SK-N-MC (cell line): ENCODE measurements at regions not wholly inside any gene's neighbourhood (a gene's known extent, or its start where the extent isn't known, plus 50 kb on each side); places are given as distances from the start of the nearest gene placed in this dataset.

Source experiments
- DNase-seq: peaks from one replicate; pipeline ENCODE4 v3.0.0-alpha.2; 2011; ENCODE audit warnings: low read depth, low spot score
- H3K27ac ChIP-seq: fragments of 200-600 bp; sonication (generic); 2 replicates; pipeline ENCODE4 v1.5.1; 2016; ENCODE audit warnings: mixed run types
- H3K36me3 ChIP-seq: fragments of 200-600 bp; sonication (generic); 2 replicates; pipeline ENCODE4 v1.6.1; 2017; ENCODE audit warnings: antibody characterized with exemption, low read length, mixed read lengths; ENCODE audit not compliant: insufficient read depth
- H3K4me3 ChIP-seq: fragments of 200-600 bp; sonication (generic); 2 replicates; pipeline ENCODE4 v1.5.1; 2016
- H3K9ac ChIP-seq: fragments of 200-600 bp; sonication (generic); 2 replicates; pipeline ENCODE4 v1.8.0; 2017; ENCODE audit warnings: mixed run types, mixed read lengths; ENCODE audit not compliant: insufficient read length
- H3K9me3 ChIP-seq: fragments of 200-600 bp; sonication (generic); 2 replicates; pipeline ENCODE4 v1.6.1; 2017; ENCODE audit warnings: low read depth, mild to moderate bottlenecking, antibody characterized with exemption, low read length, moderate library complexity, mixed read lengths
- EZH2 ChIP-seq: fragments of 200-600 bp; sonication (generic); IDR thresholded peaks from one replicate; pipeline ENCODE4 v1.6.1; 2017; ENCODE audit warnings: antibody characterized with exemption
- FOXP2 ChIP-seq: optimal IDR thresholded peaks from 2 replicates; pipeline ENCODE3; 2011; ENCODE audit warnings: mild to moderate bottlenecking, moderate library complexity; ENCODE audit not compliant: insufficient read depth; ENCODE audit errors: extremely low read length, control extremely low read depth
- POLR2AphosphoS5 ChIP-seq: IDR thresholded peaks from 2 replicates; pipeline ENCODE4 v1.6.1; 2012; ENCODE audit warnings: mild to moderate bottlenecking, low read depth, low read length, borderline replicate concordance

- Histone ChIP-seq H3K27ac (0 out of 2 replicates have a peak overlapping the region, but pooled peaks have one; percentile 5), H3K4me3 (peak overlapping the region; percentile 53), H3K36me3 (no peaks in the 10 kb centered on the region), H3K9me3 (no peaks in the 10 kb centered on the region), H3K9ac (no peak overlapping the region)
- DNase-seq, result no peak
- TF ChIP-seq POLR2AphosphoS5 (no peak), EZH2 (no peak), FOXP2 (no peak)
These were observed 53.6 kb upstream of the DYNC1I1 start for GRCh38 chr7:95718577-95719410.

GRCh38 chr7:95716357-95717122, 55.8 kb upstream of the DYNC1I1 start:
- Histone ChIP-seq H3K27ac (no peak overlapping the region), H3K9me3 (no peaks in the 10 kb centered on the region), H3K9ac (no peak overlapping the region), H3K4me3 (no peak overlapping the region), H3K36me3 (no peaks in the 10 kb centered on the region)
- DNase-seq, result no peak
- TF ChIP-seq FOXP2, result no peak
- TF ChIP-seq POLR2AphosphoS5, result no peak
- TF ChIP-seq EZH2, result no peak

- no peaks in the 10 kb centered on the region for H3K9me3 ChIP-seq
These were observed 57.1 kb upstream of the DYNC1I1 start for GRCh38 chr7:95715274-95715673.

GRCh38 chr7:95710711-95711110, 61.6 kb upstream of the DYNC1I1 start:
- DNase-seq, result no peak
- Histone ChIP-seq H3K4me3 (no peak overlapping the region), H3K9ac (no peak overlapping the region), H3K9me3 (no peaks in the 10 kb centered on the region), H3K36me3 (no peaks in the 10 kb centered on the region), H3K27ac (no peak overlapping the region)
- TF ChIP-seq EZH2, result no peak
- TF ChIP-seq FOXP2, result no peak
- no peak for TF ChIP-seq POLR2AphosphoS5

More at GRCh38 chr7:95715274-95715673, 57.1 kb upstream of the DYNC1I1 start:
- no peak overlapping the region for H3K9ac ChIP-seq
- no peak overlapping the region for H3K27ac ChIP-seq
- no peak overlapping the region for H3K4me3 ChIP-seq
- no peak for TF ChIP-seq FOXP2
- TF ChIP-seq EZH2, result no peak
- no peak for TF ChIP-seq POLR2AphosphoS5
- no peaks in the 10 kb centered on the region for H3K36me3 ChIP-seq
- DNase-seq, result no peak

- no peak overlapping the region for H3K9ac ChIP-seq
- no peak overlapping the region for H3K4me3 ChIP-seq
- TF ChIP-seq FOXP2 (no peak), POLR2AphosphoS5 (no peak), EZH2 (no peak)
- H3K27ac ChIP-seq, result no peak overlapping the region
- no peaks in the 10 kb centered on the region for H3K9me3 ChIP-seq
- no peak for DNase-seq
- no peaks in the 10 kb centered on the region for H3K36me3 ChIP-seq
These were observed 71.4 kb upstream of the DYNC1I1 start for GRCh38 chr7:95700917-95701316.

- H3K4me3 ChIP-seq, result no peak overlapping the region
- H3K36me3 ChIP-seq, result no peaks in the 10 kb centered on the region
- H3K27ac ChIP-seq, result no peak overlapping the region
- H3K9ac ChIP-seq, result no peak overlapping the region
- H3K9me3 ChIP-seq, result no peaks in the 10 kb centered on the region
- no peak for TF ChIP-seq EZH2
- no peak for TF ChIP-seq FOXP2
- TF ChIP-seq POLR2AphosphoS5, result no peak
- DNase-seq, result no peak
These were observed 78.0 kb upstream of the DYNC1I1 start for GRCh38 chr7:95694334-95694733.

- no peak overlapping the region for H3K27ac ChIP-seq
- DNase-seq, result no peak
- no peaks in the 10 kb centered on the region for H3K36me3 ChIP-seq
- no peak overlapping the region for H3K9ac ChIP-seq
- TF ChIP-seq POLR2AphosphoS5, result no peak
- no peak for TF ChIP-seq EZH2
- H3K4me3 ChIP-seq, result no peak overlapping the region
- no peaks in the 10 kb centered on the region for H3K9me3 ChIP-seq
These were observed 78.6 kb upstream of the DYNC1I1 start for GRCh38 chr7:95693551-95694333.

GRCh38 chr7:95691464-95691863, 80.9 kb upstream of the DYNC1I1 start:
- no peak overlapping the region for H3K4me3 ChIP-seq
- H3K9ac ChIP-seq, result no peak overlapping the region
- H3K27ac ChIP-seq, result no peak overlapping the region
- TF ChIP-seq POLR2AphosphoS5 (no peak), EZH2 (no peak), FOXP2 (no peak)
- no peak for DNase-seq
- no peaks in the 10 kb centered on the region for H3K36me3 ChIP-seq
- H3K9me3 ChIP-seq, result no peaks in the 10 kb centered on the region
